GM18868 (cell line): ENCODE measurements at regions not wholly inside any gene's neighbourhood (a gene's known extent, or its start where the extent isn't known, plus 50 kb on each side); places are given as distances from the start of the nearest gene placed in this dataset.
"Not testable (repeated sequence)": the region's sequence is repeated elsewhere in the genome, so short reads cannot be mapped to it uniquely, and the experiment has no call there.

Experiments used
- ATAC-seq: cut with Tn5 transposase; IDR thresholded peaks from one replicate; pipeline ENCODE4 v1.9.1; 2021; ENCODE audit warnings: mild to moderate bottlenecking, moderate library complexity; ENCODE audit not compliant: unreplicated experiment

- ATAC-seq, result no peak
Measured at GRCh38 chr3:151675858-151676615, 57.7 kb upstream of the AADACL2 start.

GRCh38 chr3:151673974-151674373, 59.8 kb upstream of the AADACL2 start:
- ATAC-seq, result no peak

DNA sequence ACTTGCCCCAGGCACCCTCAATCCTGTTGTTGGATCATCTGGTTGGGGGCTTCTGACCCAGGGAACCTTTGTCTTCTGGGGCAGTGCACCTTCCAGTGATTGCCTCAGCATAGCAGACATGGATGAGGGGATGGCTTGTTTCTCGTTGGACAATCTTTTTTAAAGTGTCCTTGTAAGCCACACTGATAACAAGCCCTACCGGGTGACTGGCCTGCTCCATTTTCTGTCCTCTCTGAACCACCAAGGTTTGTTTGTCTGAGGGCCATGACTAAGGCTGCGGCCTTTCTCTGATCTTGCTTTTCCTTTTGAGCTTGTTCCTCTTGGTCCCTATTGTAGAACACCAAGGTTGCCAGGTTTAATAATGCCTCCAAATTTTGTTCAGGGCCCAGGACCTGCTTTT, 66.0 kb upstream of the AADACL2 start:
- ATAC-seq, result not testable (repeated sequence)

DNA sequence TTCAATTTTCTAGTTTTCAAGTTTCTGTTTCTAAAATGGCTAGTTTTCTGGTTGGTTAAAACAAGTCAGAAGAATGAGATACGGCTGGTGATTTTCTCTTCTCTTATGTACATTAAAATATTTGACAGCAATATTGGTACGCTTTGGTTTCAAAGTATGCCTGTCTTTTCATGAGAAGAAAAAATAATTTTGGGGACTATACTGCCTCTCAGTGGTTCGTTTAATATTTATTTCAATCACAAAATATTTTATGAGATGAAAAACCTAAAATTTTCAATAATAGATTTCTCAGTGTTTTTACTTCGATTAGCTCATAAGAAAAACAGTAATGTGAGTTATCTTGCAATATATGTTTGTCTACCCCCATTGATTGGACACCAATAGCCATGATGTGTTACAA, 72.8 kb upstream of the AADACL2 start:
- no peak for ATAC-seq

DNA sequence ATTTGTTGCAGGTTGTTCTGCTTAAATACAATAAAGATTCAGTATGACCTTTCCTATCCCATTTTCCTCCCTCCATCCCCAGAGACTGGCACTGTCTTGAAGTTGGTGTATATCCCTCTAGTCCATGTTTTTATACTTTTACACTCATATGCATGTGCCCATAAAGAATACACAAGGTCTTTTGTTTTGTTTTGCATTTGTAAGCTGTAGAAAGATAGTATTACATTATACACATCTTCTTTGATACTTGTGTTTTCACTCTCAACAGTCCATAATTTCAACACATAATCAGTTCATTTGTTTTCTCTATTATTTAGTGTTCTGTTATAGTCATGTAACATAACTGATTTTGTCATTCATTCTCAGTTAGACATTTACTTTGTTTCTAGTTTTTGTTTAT, 88.7 kb upstream of the AADACL2 start:
- ATAC-seq, result no peak

- no peak for ATAC-seq
Measured at GRCh38 chr3:151644020-151644620, 89.6 kb upstream of the AADACL2 start.

GRCh38 chr3:151639418-151639740, 94.3 kb upstream of the AADACL2 start:
- no peak for ATAC-seq

GRCh38 chr3:151638555-151639417, 94.9 kb upstream of the AADACL2 start:
- ATAC-seq, result no peak

DNA sequence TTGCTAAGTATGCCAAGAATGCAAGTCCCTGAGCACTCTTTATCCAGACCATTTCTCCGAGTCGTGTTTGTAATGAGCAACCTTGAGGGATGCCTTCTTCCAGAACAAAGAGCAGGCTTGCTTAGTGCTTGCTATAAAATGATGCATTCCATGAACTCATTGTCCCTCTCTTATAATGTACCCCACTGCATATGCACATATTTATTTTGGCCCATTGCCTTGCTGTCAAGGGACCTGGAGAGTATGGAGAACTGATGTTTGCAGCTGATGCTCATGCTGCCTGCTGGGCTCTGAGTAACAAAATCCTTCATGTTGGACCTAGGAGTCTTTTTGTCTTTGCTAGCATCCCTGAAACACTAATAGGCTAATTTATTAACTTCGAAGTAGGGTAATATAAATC, 97.8 kb upstream of the AADACL2 start:
- no peak for ATAC-seq

- ATAC-seq, result no peak
Measured at GRCh38 chr3:151631946-151632345, 101.8 kb upstream of the AADACL2 start.

DNA sequence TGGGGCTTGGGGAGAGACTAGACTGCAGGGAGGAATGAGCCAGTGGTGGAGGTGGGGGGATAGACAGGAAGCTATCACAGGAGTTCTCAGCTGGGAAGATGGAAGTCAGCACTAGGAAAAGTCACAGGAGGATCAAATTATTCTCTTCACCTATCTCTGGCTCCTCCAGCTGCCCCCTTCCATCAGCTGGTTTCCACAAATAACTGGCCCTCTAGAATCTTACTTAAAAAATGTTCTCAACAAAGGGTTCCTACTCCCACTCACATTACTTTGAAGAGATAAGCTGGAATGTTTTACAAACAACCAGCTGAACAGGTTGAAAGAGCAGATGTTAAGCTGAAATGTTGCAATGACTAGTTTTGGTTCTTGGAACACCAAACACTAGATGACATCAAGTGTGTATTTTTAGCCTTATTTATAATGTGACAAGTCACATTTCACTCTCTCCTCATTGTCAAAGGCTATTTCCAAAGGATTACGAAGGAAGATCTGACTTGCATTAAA, 102.7 kb upstream of the AADACL2 start:
- no peak for ATAC-seq

DNA sequence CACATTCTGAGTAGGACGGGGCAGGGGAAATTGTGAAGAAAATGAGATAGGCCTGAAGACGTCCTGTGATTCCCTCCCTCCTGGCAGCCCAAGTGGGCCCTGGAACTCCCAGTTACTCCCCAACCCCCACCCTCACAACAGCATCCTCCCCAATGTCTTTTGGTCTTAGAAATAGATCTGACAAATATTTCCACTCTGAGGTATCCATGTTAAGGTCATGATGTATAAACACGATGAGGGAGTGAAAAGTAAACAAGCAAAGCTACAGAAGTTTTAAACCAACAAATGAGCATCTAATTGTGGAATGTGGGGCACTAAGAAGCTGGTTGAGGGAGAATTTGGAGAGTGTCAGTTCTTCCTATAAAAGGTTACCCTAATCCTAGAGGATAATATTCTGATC, 103.7 kb upstream of the AADACL2 start:
- ATAC-seq, result no peak

GRCh38 chr3:151625586-151625985, 108.1 kb upstream of the AADACL2 start:
- ATAC-seq, result no peak

- no peak for ATAC-seq
Measured at GRCh38 chr3:151625086-151625485, 108.6 kb upstream of the AADACL2 start.

- no peak for ATAC-seq
Measured at GRCh38 chr3:151620071-151620470, 113.7 kb upstream of the AADACL2 start.

GRCh38 chr3:151615464-151615863, 118.3 kb upstream of the AADACL2 start:
- ATAC-seq, result no peak

- no peak for ATAC-seq
Measured at GRCh38 chr3:151612115-151612514, 121.6 kb upstream of the AADACL2 start.

GRCh38 chr3:151611419-151611818, 122.3 kb upstream of the AADACL2 start:
- no peak for ATAC-seq

DNA sequence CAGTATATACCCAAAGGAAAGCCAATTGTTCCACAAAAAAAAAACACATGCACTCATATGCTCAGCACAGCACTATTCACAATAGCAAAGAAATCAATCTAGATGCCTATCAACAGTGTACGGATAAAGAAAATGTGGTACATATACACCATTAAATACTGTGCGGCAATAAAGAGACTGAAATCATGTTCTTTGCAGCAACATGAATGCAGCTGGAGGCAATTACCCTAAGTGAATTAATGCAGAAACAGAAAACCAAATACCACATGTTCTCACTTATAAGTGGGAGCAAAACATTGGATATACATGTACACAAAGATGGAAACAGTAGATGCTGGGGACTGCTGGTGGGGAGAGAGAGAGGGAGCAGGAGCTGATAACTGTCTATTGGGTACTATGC, 124.2 kb upstream of the AADACL2 start:
- no peak for ATAC-seq

DNA sequence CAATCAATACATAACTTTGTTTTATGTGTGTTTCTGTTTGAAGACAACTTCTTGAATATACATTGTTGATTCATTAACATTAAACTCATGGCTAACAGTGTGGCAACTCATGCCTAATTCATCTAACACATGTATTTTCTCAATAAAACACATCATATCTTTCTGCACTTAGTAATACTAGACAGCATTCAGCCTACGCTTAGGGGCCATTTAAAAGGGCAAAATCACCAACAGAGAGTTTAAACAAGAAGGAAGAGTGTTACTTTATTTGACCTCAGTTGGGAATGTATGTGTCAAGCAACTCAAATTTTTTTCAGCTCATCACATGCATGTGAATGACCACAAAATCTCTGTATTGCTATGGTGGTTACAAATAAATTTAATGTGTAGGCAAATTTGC, 128.8 kb upstream of the AADACL2 start:
- no peak for ATAC-seq

- ATAC-seq, result no peak
Measured at GRCh38 chr3:151600783-151601182, 132.9 kb upstream of the AADACL2 start.
